ENCODE measurements at regions not wholly inside any gene's neighbourhood (a gene's known extent, or its start where the extent isn't known, plus 50 kb on each side); places are given as distances from the start of the nearest gene placed in this dataset.
"Not testable (repeated sequence)": the region's sequence is repeated elsewhere in the genome, so short reads cannot be mapped to it uniquely, and the experiment has no call there.

DNA sequence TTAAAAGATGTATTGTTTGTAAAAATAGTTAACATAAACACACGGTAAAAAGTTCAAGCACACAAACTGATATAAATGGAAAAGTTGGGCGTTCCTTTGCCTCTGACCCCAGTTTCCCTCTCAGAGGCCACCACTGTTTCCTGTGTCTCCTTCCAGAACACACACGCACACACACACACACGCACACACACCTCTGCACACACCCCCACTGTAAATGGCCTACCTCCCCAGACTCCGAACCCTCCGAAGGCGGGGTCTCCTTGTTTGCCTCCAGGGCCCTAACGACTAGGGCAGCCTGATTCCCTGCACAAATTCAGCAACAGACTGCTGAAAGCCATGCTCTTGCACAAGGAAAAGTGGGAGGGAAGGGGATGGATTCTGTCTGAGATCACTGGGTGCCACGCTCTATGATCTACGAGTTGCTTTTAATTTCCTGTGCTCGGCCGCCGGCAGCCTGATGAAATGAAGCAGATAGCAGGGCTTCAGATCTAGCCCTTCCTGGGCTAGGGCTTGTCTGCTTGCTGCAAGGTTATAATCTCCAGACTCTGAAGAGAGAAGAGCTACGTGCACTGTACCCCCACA is 184.0 kb upstream of the IL12B start:
- in situ Hi-C loops (cut with HindIII; ENCODE audit: low pct_unique_long_range_greater_than_20kb, low sequenced_read_pairs): no loop called here
- DNase-seq (ENCODE audit: low read depth in 1 of 2, low spot score in 1 of 2): no peak
- TF ChIP-seq JUND (IDR thresholded peaks at IDR 0.05; ENCODE audit: low read depth): no peak

DNA sequence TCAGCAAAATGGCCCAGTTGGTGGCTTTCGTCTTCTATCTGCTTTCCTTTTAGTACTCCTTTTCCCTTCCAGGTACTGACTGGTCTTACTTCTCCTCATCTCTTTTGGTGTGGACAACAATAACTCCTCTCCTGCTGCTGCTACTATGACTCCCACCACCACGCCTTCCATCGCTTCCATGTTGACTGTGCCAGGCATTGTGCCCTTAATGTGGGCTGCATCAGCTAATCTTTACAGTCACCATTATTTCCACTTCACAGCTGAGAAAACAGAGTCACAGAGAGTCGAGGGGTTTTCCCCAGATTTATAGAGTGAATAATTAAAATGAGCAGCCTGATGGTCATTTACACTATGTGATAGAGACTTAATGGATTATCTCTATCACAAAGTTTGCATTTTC is 184.9 kb upstream of the IL12B start:
- DNase-seq (ENCODE audit: low read depth in 1 of 2, low spot score in 1 of 2): no peak
- TF ChIP-seq JUND (IDR thresholded peaks at IDR 0.05; ENCODE audit: low read depth): no peak
- in situ Hi-C loops (cut with HindIII; ENCODE audit: low pct_unique_long_range_greater_than_20kb, low sequenced_read_pairs): no loop called here

DNA sequence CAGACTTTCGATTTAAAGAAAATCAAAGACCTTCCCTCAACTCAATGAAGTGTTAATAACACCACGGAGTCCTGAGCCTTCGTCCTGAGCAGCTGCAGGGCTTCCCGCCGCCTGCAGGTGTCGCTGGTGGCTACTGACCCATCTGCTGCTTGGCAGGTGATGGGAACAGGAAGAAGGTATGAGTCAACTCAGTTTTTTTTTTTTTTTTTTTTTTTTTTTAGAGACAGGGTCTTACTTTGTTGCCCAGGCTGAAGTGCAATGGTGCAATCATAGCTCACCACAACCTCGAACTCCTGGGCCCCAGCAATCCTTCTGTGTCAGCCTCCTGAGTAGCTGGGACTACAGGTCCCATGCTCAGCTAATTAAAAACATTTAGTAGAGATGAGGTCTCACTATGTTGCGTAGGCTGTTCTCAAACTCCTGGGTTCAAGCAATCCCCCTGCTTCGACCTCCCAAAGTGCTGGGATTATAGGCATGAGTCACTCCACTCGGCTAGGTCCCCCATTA is 185.7 kb upstream of the IL12B start:
- in situ Hi-C loops (cut with HindIII; ENCODE audit: low pct_unique_long_range_greater_than_20kb, low sequenced_read_pairs): no loop called here
- DNase-seq (ENCODE audit: low read depth in 1 of 2, low spot score in 1 of 2): peak in 1 of 2 experiments; percentile 84
- TF ChIP-seq JUND (IDR thresholded peaks at IDR 0.05; ENCODE audit: low read depth): no peak

GRCh38 chr5:159518371-159518770 is 188.1 kb upstream of the IL12B start:
- peak; percentile 87; the same call in 1 of the 2 replicates for TF ChIP-seq JUND (IDR thresholded peaks at IDR 0.05; ENCODE audit: low read depth)
- in situ Hi-C loops (cut with HindIII; ENCODE audit: low pct_unique_long_range_greater_than_20kb, low sequenced_read_pairs): no loop called here
- DNase-seq (ENCODE audit: low read depth in 1 of 2, low spot score in 1 of 2): peak; percentile 63 to 98

DNA sequence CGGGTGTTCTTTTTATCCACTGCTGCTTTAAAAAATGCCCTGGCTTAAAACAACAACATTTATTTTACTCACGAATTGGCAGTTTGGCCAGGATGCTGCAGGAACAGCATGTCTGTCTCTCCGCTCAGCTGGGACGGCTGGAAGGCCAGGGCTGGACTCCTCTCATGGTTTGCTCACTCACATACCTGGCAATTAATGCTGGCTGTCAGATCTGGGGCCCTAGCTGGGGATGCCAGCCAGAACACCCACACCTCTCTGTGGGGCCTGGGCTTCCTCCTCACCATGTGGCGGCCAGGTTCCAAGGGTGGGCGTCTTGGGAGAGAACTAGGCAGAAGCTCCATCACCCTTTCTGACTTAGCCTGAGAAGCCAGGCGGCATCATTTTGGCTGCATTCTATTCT is 189.1 kb upstream of the IL12B start:
- DNase-seq (ENCODE audit: low read depth in 1 of 2, low spot score in 1 of 2): no peak
- in situ Hi-C loops (cut with HindIII; ENCODE audit: low pct_unique_long_range_greater_than_20kb, low sequenced_read_pairs): no loop called here
- no peak for TF ChIP-seq JUND (IDR thresholded peaks at IDR 0.05; ENCODE audit: low read depth)

GRCh38 chr5:159522841-159523240 is 192.6 kb upstream of the IL12B start:
- no peak for DNase-seq (ENCODE audit: low read depth in 1 of 2, low spot score in 1 of 2)
- in situ Hi-C loops (cut with HindIII; ENCODE audit: low pct_unique_long_range_greater_than_20kb, low sequenced_read_pairs): no loop called here
- no peak for TF ChIP-seq JUND (IDR thresholded peaks at IDR 0.05; ENCODE audit: low read depth)

DNA sequence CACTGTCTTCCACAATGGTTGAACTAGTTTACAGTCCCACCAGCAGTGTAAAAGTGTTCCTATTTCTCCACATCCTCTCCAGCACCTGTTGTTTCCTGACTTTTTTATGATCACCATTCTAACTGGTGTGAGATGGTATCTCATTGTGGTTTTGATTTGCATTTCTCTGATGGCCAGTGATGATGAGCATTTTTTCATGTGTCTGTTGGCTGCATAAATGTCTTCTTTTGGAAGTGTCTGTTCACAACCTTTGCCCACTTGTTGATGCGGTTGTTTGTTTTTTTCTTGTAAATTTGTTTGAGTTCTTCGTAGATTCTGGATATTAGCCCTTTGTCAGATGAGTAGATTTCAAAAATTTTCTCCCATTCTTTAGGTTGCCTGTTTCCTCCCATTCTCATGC is 194.0 kb upstream of the IL12B start:
- DNase-seq (ENCODE audit: low read depth in 1 of 2, low spot score in 1 of 2); in situ Hi-C loops (cut with HindIII; ENCODE audit: low pct_unique_long_range_greater_than_20kb, low sequenced_read_pairs): not testable (repeated sequence)

GRCh38 chr5:159525117-159525516 is 194.8 kb upstream of the IL12B start:
- in situ Hi-C loops (cut with HindIII; ENCODE audit: low pct_unique_long_range_greater_than_20kb, low sequenced_read_pairs): no loop called here

DNA sequence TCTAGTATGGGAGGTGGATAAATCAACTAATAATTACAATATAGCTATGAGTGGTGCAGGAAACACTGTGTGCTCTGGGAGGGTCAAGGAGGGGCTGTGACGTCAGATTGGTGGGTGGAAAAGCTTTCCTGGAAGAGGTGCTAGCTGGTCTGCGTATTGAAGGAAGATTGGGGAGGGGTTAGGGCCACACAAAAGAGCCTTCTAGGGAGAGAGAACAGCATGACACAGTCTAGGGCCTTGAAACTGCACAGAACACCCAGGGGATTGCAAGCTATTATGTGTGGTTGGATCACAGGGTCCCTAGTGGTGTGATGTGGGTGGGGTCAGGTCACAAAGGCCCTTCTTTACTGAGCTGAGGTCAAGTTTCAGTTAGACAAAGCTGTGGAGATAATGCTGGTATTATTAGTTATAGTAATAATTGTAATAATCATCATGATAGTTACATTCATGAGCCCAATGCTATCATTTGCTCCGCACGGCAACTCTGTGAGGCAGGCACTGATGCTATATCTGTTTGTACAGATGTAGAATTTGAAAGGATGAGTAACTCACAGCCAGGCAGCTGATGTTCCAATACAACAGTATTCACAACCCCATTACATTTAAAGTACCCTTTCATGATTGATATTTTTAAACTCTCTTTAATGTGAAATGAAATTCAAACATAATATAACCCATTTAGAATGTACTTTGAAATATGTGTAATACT is 197.4 kb upstream of the IL12B start:
- DNase-seq (ENCODE audit: low read depth in 1 of 2, low spot score in 1 of 2): no peak
- no peak for TF ChIP-seq JUND (IDR thresholded peaks at IDR 0.05; ENCODE audit: low read depth)
- in situ Hi-C loops (cut with HindIII; ENCODE audit: low pct_unique_long_range_greater_than_20kb, low sequenced_read_pairs): no loop called here

More at GRCh38 chr5:159525117-159525516, 194.8 kb upstream of the IL12B start:
- DNase-seq (ENCODE audit: low read depth in 1 of 2, low spot score in 1 of 2): no peak
- TF ChIP-seq JUND (IDR thresholded peaks at IDR 0.05; ENCODE audit: low read depth): no peak

- TF ChIP-seq JUND (IDR thresholded peaks at IDR 0.05; ENCODE audit: low read depth): no peak
- in situ Hi-C loops (cut with HindIII; ENCODE audit: low pct_unique_long_range_greater_than_20kb, low sequenced_read_pairs): no loop called here
- no peak for DNase-seq (ENCODE audit: low read depth in 1 of 2, low spot score in 1 of 2)
Observed at GRCh38 chr5:159531554-159532105, 201.3 kb upstream of the IL12B start.

DNA sequence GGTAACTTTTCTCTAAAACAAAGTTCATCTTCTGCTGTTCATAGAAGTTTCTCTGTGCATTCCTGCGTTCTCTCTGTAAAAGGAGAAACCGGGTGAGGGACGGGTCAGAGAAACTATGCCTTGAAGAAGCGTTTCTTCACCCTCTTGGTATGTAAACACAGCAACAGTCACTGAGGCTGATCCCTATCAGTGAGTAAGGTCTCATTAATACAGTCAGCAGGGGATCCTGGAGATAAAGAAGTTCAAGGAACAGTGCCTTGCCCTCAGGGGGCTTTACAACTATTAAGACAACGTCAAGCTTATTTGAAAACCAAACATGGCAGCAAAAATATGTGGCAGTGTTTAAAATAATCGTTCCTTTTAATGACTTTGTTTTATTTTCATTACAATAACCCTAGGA is 202.9 kb upstream of the IL12B start:
- peak; percentile 33 to 88 for DNase-seq (ENCODE audit: low read depth in 1 of 2, low spot score in 1 of 2)
- in situ Hi-C loops (cut with HindIII; ENCODE audit: low pct_unique_long_range_greater_than_20kb, low sequenced_read_pairs): no loop called here
- peak; percentile 98 for TF ChIP-seq JUND (IDR thresholded peaks at IDR 0.05; ENCODE audit: low read depth)

DNA sequence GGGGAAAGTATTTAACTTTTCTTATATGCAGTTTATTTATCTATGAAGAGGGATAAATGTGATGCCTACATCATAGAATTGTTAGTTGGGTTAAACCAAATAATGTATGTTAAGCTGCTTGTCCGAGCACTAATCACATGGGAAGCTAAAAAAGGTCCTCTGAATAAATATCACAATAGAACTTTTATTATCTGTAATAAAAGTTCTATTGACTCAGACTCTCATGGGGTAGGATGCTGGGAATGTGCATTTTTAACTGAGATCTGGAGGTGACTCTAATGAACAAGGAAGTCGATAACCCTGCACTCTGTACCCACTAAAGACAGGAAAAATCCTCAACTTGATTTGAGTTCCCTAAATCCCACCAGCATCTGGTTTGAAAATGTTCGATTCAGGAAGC is 205.9 kb upstream of the IL12B start:
- in situ Hi-C loops (cut with HindIII; ENCODE audit: low pct_unique_long_range_greater_than_20kb, low sequenced_read_pairs): no loop called here
- no peak for DNase-seq (ENCODE audit: low read depth in 1 of 2, low spot score in 1 of 2)
- no peak for TF ChIP-seq JUND (IDR thresholded peaks at IDR 0.05; ENCODE audit: low read depth)

- TF ChIP-seq JUND (IDR thresholded peaks at IDR 0.05; ENCODE audit: low read depth): no peak
- in situ Hi-C loops (cut with HindIII; ENCODE audit: low pct_unique_long_range_greater_than_20kb, low sequenced_read_pairs): no loop called here
- DNase-seq (ENCODE audit: low read depth in 1 of 2, low spot score in 1 of 2): no peak
Observed at GRCh38 chr5:159536646-159537045, 206.4 kb upstream of the IL12B start.
